ENCODE measurements at regions not wholly inside any gene's neighbourhood (a gene's known extent, or its start where the extent isn't known, plus 50 kb on each side); places are given as distances from the start of the nearest gene placed in this dataset.

- no peak for TF ChIP-seq ZFP3 (CRISPR knock-in tag; IDR thresholded peaks at IDR 0.05)
- no peak for TF ChIP-seq RARB (CRISPR knock-in tag; IDR thresholded peaks at IDR 0.05)
- no peak for TF ChIP-seq ZFP30 (CRISPR knock-in tag; IDR thresholded peaks at IDR 0.05)
- TF ChIP-seq ZNF70 (CRISPR knock-in tag; IDR thresholded peaks at IDR 0.05): no peak
These were observed 174.7 kb downstream of the MN1 start for GRCh38 chr22:27626675-27627443.
